ENCODE measurements at regions not wholly inside any gene's neighbourhood (a gene's known extent, or its start where the extent isn't known, plus 50 kb on each side); places are given as distances from the start of the nearest gene placed in this dataset.

- TF ChIP-seq ZMAT5 (CRISPR knock-in tag; IDR thresholded peaks at IDR 0.05; ENCODE audit: borderline replicate concordance, low read depth) = no peak
- TF ChIP-seq HMGA1 (CRISPR knock-in tag; conservative IDR thresholded peaks at IDR 0.05) = no peak
- peak; percentile 65 for TF ChIP-seq ZNF574 (CRISPR knock-in tag; IDR thresholded peaks at IDR 0.05)
- TF ChIP-seq CENPBD1 (CRISPR knock-in tag; IDR thresholded peaks at IDR 0.05; ENCODE audit: borderline replicate concordance, low read depth) = no peak
- 0 out of 2 replicates have a peak, but pooled peaks have one; percentile 21 for TF ChIP-seq SMAD3 (CRISPR knock-in tag; IDR thresholded peaks at IDR 0.05)
- TF ChIP-seq ZNF629 (CRISPR knock-in tag; conservative IDR thresholded peaks at IDR 0.05) = peak; percentile 35
- TF ChIP-seq LCORL (IDR thresholded peaks at IDR 0.05) = no peak
- TF ChIP-seq LCORL (CRISPR knock-in tag; IDR thresholded peaks at IDR 0.05) = peak; percentile 70
- no peak for TF ChIP-seq ATF7 (IDR thresholded peaks at IDR 0.05)
- peak; percentile 31; the same call in 1 of the 2 replicates for TF ChIP-seq ATF7 (CRISPR knock-in tag; IDR thresholded peaks at IDR 0.05)
- no peak for TF ChIP-seq ATRX (CRISPR knock-in tag; IDR thresholded peaks at IDR 0.05; ENCODE audit: borderline replicate concordance)
- no peak for TF ChIP-seq TFDP2 (CRISPR knock-in tag; IDR thresholded peaks at IDR 0.05)
- no peak for TF ChIP-seq NFE2L2 (IDR thresholded peaks at IDR 0.05; ENCODE audit: low read length)
- TF ChIP-seq HNF4A (CRISPR knock-in tag; IDR thresholded peaks at IDR 0.05) = peak; percentile 99
- TF ChIP-seq MTA3 (CRISPR knock-in tag; IDR thresholded peaks at IDR 0.05) = no peak
- no peak for TF ChIP-seq ZNF770 (CRISPR knock-in tag; IDR thresholded peaks at IDR 0.05)
- 0 out of 2 replicates have a peak, but pooled peaks have one; percentile 52 for TF ChIP-seq ZHX1 (CRISPR knock-in tag; IDR thresholded peaks at IDR 0.05; ENCODE audit: low read depth)
- no peak for TF ChIP-seq NR0B2 (CRISPR knock-in tag; IDR thresholded peaks at IDR 0.05)
- TF ChIP-seq SALL2 (CRISPR knock-in tag; IDR thresholded peaks at IDR 0.05) = no peak
- no peak for TF ChIP-seq RBM22 (optimal IDR thresholded peaks at IDR 0.05; ENCODE audit: low read length)
These were observed 133.7 kb upstream of the TNS3 start (continued) for GRCh38 chr7:47715631-47716068.

Data from HepG2 (cell line).